Keratinocyte (primary cell): ENCODE measurements at regions not wholly inside any gene's neighbourhood (a gene's known extent, or its start where the extent isn't known, plus 50 kb on each side); places are given as distances from the start of the nearest gene placed in this dataset.

Source experiments
- CTCF ChIP-seq, 3 experiments: IDR thresholded peaks in 1 of 3; conservative IDR thresholded peaks in 1 of 3; optimal IDR thresholded peaks in 1 of 3; 2 replicates in 2 of 3; 3 replicates in 1 of 3; pipeline versions ENCODE3 to v1.5.1; 2011; ENCODE audit warnings: low read length in 3 of 3, mild to moderate bottlenecking in 3 of 3, moderate library complexity in 2 of 3, control low read depth in 1 of 3, inconsistent platforms in 1 of 3; ENCODE audit not compliant: insufficient read depth in 2 of 3; ENCODE audit errors: extremely low read depth in 1 of 3
- EZH2 ChIP-seq: IDR thresholded peaks from one replicate; pipeline ENCODE4 v1.6.1; 2012; ENCODE audit warnings: inconsistent platforms, mild to moderate bottlenecking, low read length, moderate library complexity

GRCh38 chr20:40307268-40307667, 381.8 kb downstream of the MAFB start:
- TF ChIP-seq EZH2, result no peak
- no peak for TF ChIP-seq CTCF (optimal IDR thresholded peaks at IDR 0.05 in 1 of 3, IDR thresholded peaks at IDR 0.05 in 1 of 3, conservative IDR thresholded peaks at IDR 0.05 in 1 of 3; ENCODE audit: extremely low read depth in 1 of 3, insufficient read depth in 2 of 3, low read length in 3 of 3)
